ENCODE measurements at regions not wholly inside any gene's neighbourhood (a gene's known extent, or its start where the extent isn't known, plus 50 kb on each side); places are given as distances from the start of the nearest gene placed in this dataset.

DNA sequence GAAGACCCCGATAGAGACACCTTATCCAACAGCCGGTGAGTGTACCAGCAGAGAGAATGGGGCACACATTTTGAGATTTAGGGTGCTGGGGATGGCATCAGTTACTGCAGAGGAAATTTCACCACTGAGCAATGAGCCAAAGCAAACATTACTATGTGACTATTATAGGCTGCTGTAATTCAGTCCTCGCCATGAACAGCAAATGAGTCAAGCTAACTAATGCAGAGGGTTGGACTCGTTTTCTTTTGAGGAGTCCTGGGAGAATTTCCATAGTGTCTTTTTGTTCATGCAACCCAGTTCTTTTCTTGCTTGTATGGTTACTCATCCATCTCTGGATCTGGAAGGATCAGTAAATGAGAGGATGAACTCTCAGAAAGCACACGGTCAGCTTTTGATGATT, 323.8 kb downstream of the PSAT1 start:
- TF ChIP-seq CTCF (IDR thresholded peaks at IDR 0.05; ENCODE audit: extremely low read depth in 1 of 2, insufficient read depth in 1 of 2, low read depth in 1 of 2, low read length in 2 of 2), result no peak
- no peak for TF ChIP-seq POLR2A (IDR thresholded peaks at IDR 0.05; ENCODE audit: low read depth, low read length)
- TF ChIP-seq POLR2AphosphoS5 (IDR thresholded peaks at IDR 0.05; ENCODE audit: insufficient read depth, low read depth, low read length), result no peak
- no peak for TF ChIP-seq EZH2 (IDR thresholded peaks at IDR 0.05; ENCODE audit: borderline replicate concordance, low read depth, low read length, severe bottlenecking)
- TF ChIP-seq MYC (IDR thresholded peaks at IDR 0.05; ENCODE audit: low read depth, low read length), result no peak
- TF ChIP-seq, protein P1, sequence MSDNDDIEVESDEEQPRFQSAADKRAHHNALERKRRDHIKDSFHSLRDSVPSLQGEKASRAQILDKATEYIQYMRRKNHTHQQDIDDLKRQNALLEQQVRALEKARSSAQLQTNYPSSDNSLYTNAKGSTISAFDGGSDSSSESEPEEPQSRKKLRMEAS (IDR thresholded peaks at IDR 0.05; ENCODE audit: insufficient read depth, insufficient read length), result no peak
- TF ChIP-seq JUN (IDR thresholded peaks at IDR 0.05; ENCODE audit: borderline replicate concordance, insufficient read depth, insufficient read length, low read depth), result no peak
- no peak for TF ChIP-seq GATA2 (IDR thresholded peaks at IDR 0.05; ENCODE audit: insufficient read depth, insufficient read length, low read depth, low read length)
